Gastroesophageal sphincter (tissue), 4 donors: ENCODE measurements at regions not wholly inside any gene's neighbourhood (a gene's known extent, or its start where the extent isn't known, plus 50 kb on each side); places are given as distances from the start of the nearest gene placed in this dataset.

ENCODE experiments used
- ATAC-seq: fragments of 150-250 bp; one replicate; pipeline ENCODE4 v1.9.1; 2016; ENCODE audit warnings: mild to moderate bottlenecking, moderate library complexity
- H3K27ac ChIP-seq, 4 donors: fragments of 200-600 bp; sonication (generic) in 3 of 4; 1 replicate in 3 of 4; 2 replicates in 1 of 4; pipeline ENCODE4 v1.5.1; 2016 to 2019
- H3K27me3 ChIP-seq: fragments of 200-600 bp; sonication (generic); one replicate; pipeline ENCODE4 v1.5.1; 2019
- H3K36me3 ChIP-seq, 2 donors: fragments of 200-600 bp; sonication (generic); one replicate each; pipeline ENCODE4 v1.5.1; 2019; ENCODE audit warnings: control low read depth in 1 of 2
- H3K4me1 ChIP-seq, 3 donors: fragments of 200-600 bp; sonication (generic); 1 replicate in 2 of 3; 2 replicates in 1 of 3; pipeline ENCODE4 v1.5.1; 2016 to 2019; ENCODE audit warnings: control low read depth in 2 of 3
- H3K4me3 ChIP-seq, 2 donors: fragments of 200-600 bp; sonication (generic); one replicate each; pipeline ENCODE4 v1.5.1; 2019; ENCODE audit warnings: mild to moderate bottlenecking in 1 of 2, moderate library complexity in 1 of 2
- H3K9me3 ChIP-seq, 3 donors: fragments of 200-600 bp; sonication (generic); one replicate each; pipeline ENCODE4 v1.5.1; 2017 to 2019; ENCODE audit warnings: control low read depth in 2 of 3
- EP300 ChIP-seq: sonication (generic); formaldehyde crosslinking; IDR thresholded peaks from one replicate; pipeline ENCODE4 v1.6.1; 2017; ENCODE audit warnings: antibody characterized with exemption, mild to moderate bottlenecking
- POLR2A ChIP-seq, 2 donors: fragments of 450-650 bp; IDR thresholded peaks; one replicate each; pipeline ENCODE4 v1.6.1; 2017; ENCODE audit warnings: antibody characterized with exemption in 2 of 2, mild to moderate bottlenecking in 2 of 2, moderate library complexity in 1 of 2
- POLR2AphosphoS5 ChIP-seq: sonication (generic); formaldehyde crosslinking; IDR thresholded peaks from one replicate; pipeline ENCODE4 v1.6.1; 2017; ENCODE audit warnings: antibody characterized with exemption
- WGBS, 2 donors: methylation state at CpG; one replicate each; pipeline ENCODE4 v1.1.5; 2018; ENCODE audit warnings: low coverage in 1 of 2; 5-methylcytosine and 5-hydroxymethylcytosine counted together
- TF ChIP-seq, protein P1 (sequence below), 4 experiments: fragments of 200-600 bp in 2 of 4; fragments of 450-650 bp in 2 of 4; sonication (generic) in 1 of 4; IDR thresholded peaks; one replicate each; pipeline ENCODE4 v1.5.1; 2017 to 2019; ENCODE audit warnings: antibody characterized with exemption in 4 of 4, mild to moderate bottlenecking in 2 of 4, moderate library complexity in 2 of 4

- no peak for ATAC-seq
- H3K27ac ChIP-seq, result no peak overlapping the region
Measured at GRCh38 chr7:38123494-38123893, 54.6 kb upstream of the STARD3NL start.

DNA sequence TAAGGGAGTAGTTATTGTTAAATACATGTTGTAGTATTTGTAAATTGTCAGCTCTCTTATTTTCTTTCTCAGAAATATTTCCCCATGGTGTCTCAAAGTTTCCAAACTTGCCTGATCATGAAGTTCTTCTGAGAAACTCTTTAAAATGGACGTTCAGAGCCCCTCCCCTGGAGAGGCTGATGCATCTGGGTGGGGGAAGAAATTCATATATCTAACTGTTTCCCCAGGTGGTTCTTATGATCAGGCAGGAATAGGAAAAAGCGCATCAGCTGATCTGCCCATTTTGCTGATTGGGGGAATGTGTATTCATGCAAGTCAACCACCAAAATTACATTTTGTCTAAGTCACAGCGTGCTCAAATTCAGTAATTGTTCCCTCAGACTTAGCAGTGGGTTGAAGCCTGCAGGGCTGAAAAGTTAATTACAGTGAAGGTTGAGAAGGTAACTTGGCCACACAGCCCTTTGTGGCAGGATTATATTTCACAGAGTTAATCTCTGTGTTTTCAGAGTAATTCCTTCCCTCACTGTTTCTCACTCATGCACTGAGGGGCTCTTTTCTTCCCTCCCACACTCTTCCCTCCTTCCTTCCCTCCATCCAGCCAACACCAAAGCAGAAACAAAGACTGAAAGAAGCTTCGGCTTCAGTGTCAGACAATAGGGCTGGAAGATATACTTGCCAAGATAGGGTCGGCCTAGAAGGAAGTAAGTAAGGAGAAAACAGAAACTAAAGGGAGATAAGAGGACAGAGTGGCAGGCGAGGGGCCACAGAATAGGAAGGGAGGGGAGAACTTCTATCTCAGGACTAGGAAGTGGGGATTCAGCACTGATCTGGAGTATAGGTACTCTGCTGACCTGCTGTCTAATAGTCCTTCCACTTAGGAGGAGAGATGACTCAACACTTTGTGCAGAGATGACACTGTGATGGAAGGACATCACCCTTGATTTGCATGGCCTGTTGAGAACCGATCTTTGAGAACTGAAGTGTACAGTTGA lies 50.5 kb upstream of the STARD3NL start:
- 71 to 77% methylated on average over 4 to 5 of the region's 7 CpGs for WGBS, 2 donors
- no peaks in the 10 kb centered on the region for H3K4me1 ChIP-seq
- no peaks in the 10 kb centered on the region for H3K36me3 ChIP-seq
- ATAC-seq, result no peak
- TF ChIP-seq, protein P1, sequence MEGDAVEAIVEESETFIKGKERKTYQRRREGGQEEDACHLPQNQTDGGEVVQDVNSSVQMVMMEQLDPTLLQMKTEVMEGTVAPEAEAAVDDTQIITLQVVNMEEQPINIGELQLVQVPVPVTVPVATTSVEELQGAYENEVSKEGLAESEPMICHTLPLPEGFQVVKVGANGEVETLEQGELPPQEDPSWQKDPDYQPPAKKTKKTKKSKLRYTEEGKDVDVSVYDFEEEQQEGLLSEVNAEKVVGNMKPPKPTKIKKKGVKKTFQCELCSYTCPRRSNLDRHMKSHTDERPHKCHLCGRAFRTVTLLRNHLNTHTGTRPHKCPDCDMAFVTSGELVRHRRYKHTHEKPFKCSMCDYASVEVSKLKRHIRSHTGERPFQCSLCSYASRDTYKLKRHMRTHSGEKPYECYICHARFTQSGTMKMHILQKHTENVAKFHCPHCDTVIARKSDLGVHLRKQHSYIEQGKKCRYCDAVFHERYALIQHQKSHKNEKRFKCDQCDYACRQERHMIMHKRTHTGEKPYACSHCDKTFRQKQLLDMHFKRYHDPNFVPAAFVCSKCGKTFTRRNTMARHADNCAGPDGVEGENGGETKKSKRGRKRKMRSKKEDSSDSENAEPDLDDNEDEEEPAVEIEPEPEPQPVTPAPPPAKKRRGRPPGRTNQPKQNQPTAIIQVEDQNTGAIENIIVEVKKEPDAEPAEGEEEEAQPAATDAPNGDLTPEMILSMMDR (IDR thresholded peaks at IDR 0.05), result no peak
- TF ChIP-seq POLR2A (IDR thresholded peaks at IDR 0.05), result no peak
- TF ChIP-seq POLR2AphosphoS5, result no peak
- TF ChIP-seq EP300, result no peak
- no peaks in the 10 kb centered on the region for H3K27me3 ChIP-seq
- H3K9me3 ChIP-seq, result peaks cover 0 to under 1% (median 0%) of the 10 kb centered on the region in 3 donors
- no peak overlapping the region for H3K4me3 ChIP-seq
- no peak overlapping the region for H3K27ac ChIP-seq

More at GRCh38 chr7:38123494-38123893, 54.6 kb upstream of the STARD3NL start:
- Histone ChIP-seq H3K36me3 (no peaks in the 10 kb centered on the region), H3K4me3 (no peak overlapping the region), H3K9me3 (peaks cover 0 to 14% (median 0%) of the 10 kb centered on the region in 3 donors), H3K4me1 (no peaks in the 10 kb centered on the region), H3K27me3 (no peaks in the 10 kb centered on the region)
- 73 to 100% methylated on average over 2 of the region's 3 CpGs for WGBS, 2 donors
- TF ChIP-seq EP300 (no peak), POLR2A (IDR thresholded peaks at IDR 0.05) (no peak), POLR2AphosphoS5 (no peak)
- TF ChIP-seq, protein P1 (IDR thresholded peaks at IDR 0.05), result no peak
